ENCODE measurements at regions not wholly inside any gene's neighbourhood (a gene's known extent, or its start where the extent isn't known, plus 50 kb on each side); places are given as distances from the start of the nearest gene placed in this dataset.

DNA sequence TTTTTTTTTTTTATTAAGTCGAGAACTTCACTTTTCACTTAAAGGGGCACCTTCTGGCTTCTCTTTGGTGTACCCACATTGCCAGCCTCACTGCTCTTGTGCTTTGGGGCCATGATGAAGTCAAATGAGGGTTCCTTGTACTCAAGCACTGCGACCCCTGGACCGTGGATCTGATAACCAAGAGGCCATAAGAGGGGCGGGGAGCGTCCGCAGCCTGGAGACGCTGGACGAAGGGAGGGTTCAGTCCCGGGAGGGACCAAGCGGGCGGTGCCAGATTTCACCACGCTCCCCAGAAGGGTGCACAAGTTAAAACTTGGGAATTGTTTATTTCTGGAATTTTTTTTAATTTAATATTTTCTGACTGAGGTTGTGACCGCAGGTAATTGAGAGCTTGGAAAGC lies 53.3 kb upstream of the SOX1 start:
- H3K27me3 ChIP-seq = no peaks in the 10 kb centered on the region
- TF ChIP-seq POLR2A (IDR thresholded peaks at IDR 0.05) = no peak
- TF ChIP-seq, protein P1, sequence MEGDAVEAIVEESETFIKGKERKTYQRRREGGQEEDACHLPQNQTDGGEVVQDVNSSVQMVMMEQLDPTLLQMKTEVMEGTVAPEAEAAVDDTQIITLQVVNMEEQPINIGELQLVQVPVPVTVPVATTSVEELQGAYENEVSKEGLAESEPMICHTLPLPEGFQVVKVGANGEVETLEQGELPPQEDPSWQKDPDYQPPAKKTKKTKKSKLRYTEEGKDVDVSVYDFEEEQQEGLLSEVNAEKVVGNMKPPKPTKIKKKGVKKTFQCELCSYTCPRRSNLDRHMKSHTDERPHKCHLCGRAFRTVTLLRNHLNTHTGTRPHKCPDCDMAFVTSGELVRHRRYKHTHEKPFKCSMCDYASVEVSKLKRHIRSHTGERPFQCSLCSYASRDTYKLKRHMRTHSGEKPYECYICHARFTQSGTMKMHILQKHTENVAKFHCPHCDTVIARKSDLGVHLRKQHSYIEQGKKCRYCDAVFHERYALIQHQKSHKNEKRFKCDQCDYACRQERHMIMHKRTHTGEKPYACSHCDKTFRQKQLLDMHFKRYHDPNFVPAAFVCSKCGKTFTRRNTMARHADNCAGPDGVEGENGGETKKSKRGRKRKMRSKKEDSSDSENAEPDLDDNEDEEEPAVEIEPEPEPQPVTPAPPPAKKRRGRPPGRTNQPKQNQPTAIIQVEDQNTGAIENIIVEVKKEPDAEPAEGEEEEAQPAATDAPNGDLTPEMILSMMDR (IDR thresholded peaks at IDR 0.05) = no peak
- WGBS, 2 donors = 67 to 76% methylated on average over 13 of the region's 13 CpGs

DNA sequence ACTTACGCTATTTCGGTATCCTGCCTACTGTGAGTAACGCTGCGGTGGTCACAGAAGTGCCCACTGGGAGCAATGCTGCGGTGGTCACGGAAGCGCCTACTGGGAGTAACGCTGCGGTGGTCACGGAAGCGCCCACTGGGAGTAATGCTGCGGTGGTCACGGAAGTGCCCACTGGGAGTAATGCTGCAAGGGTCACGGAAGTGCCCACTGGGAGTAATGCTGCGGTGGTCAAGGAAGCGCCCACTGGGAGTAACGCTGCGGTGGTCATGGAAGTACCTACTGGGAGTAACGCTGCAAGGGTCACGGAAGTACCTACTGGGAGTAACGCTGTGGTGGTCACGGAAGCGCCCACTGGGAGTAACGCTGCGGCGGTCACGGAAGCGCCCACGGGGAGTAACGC lies 52.1 kb upstream of the SOX1 start:
- no peak overlapping the region for H3K4me3 ChIP-seq
- no peak overlapping the region for H3K27ac ChIP-seq
- no peaks in the 10 kb centered on the region for H3K36me3 ChIP-seq (replicated peaks in 1 of 2; ENCODE audit: insufficient read depth in 1 of 2, low read depth in 2 of 2)
- 66 to 68% methylated on average over 27 to 29 of the region's 30 CpGs for WGBS, 2 donors
- TF ChIP-seq POLR2A (IDR thresholded peaks at IDR 0.05) = no peak
- TF ChIP-seq, protein P1 (IDR thresholded peaks at IDR 0.05) = no peak
- H3K4me1 ChIP-seq = no peaks in the 10 kb centered on the region
- no peak for ATAC-seq
- intact Hi-C loops (cut with DNase I) = no loop called here
- DNase-seq = no peak
- no peaks in the 10 kb centered on the region for H3K27me3 ChIP-seq
- H3K9me3 ChIP-seq = no peaks in the 10 kb centered on the region

More for the DNA sequence above, 53.3 kb upstream of the SOX1 start:
- no peaks in the 10 kb centered on the region for H3K9me3 ChIP-seq
- intact Hi-C loops (cut with DNase I) = no loop called here
- ATAC-seq (no peak), DNase-seq (no peak)
- H3K4me1 ChIP-seq = no peaks in the 10 kb centered on the region
- no peaks in the 10 kb centered on the region for H3K36me3 ChIP-seq (replicated peaks in 1 of 2; ENCODE audit: insufficient read depth in 1 of 2, low read depth in 2 of 2)
- no peak overlapping the region for H3K4me3 ChIP-seq
- H3K27ac ChIP-seq = no peak overlapping the region

Data from body of pancreas (tissue), 4 donors.